Left forelimb (tissue), 1 donor: ENCODE measurements at regions not wholly inside any gene's neighbourhood (a gene's known extent, or its start where the extent isn't known, plus 50 kb on each side); places are given as distances from the start of the nearest gene placed in this dataset.

Experiments
- DNase-seq: peaks from one replicate; pipeline ENCODE4 v3.0.0-alpha.2; 2018; ENCODE audit warnings: low spot score

- DNase-seq, result no peak
Measured at GRCh38 chr4:25528391-25528790, 127.3 kb upstream of the SLC34A2 start.

GRCh38 chr4:25531272-25531671 lies 124.4 kb upstream of the SLC34A2 start:
- no peak for DNase-seq

- DNase-seq, result no peak
Measured at GRCh38 chr4:25532591-25532990, 123.1 kb upstream of the SLC34A2 start.

GRCh38 chr4:25533256-25533655 lies 122.4 kb upstream of the SLC34A2 start:
- no peak for DNase-seq

- no peak for DNase-seq
Measured at GRCh38 chr4:25535278-25535677, 120.4 kb upstream of the SLC34A2 start.

GRCh38 chr4:25535701-25536473 lies 119.8 kb upstream of the SLC34A2 start:
- no peak for DNase-seq

GRCh38 chr4:25536564-25537320 lies 118.9 kb upstream of the SLC34A2 start:
- no peak for DNase-seq

GRCh38 chr4:25538430-25538829 lies 117.2 kb upstream of the SLC34A2 start:
- no peak for DNase-seq

- no peak for DNase-seq
Measured at GRCh38 chr4:25539241-25539640, 116.4 kb upstream of the SLC34A2 start.

- no peak for DNase-seq
Measured at GRCh38 chr4:25540734-25541133, 114.9 kb upstream of the SLC34A2 start.

GRCh38 chr4:25547343-25547742 lies 108.3 kb upstream of the SLC34A2 start:
- DNase-seq, result no peak

GRCh38 chr4:25549413-25549812 lies 106.2 kb upstream of the SLC34A2 start:
- no peak for DNase-seq

- DNase-seq, result no peak
Measured at GRCh38 chr4:25550376-25551030, 105.1 kb upstream of the SLC34A2 start.

GRCh38 chr4:25551605-25552004 lies 104.0 kb upstream of the SLC34A2 start:
- no peak for DNase-seq

GRCh38 chr4:25552580-25553271 lies 102.9 kb upstream of the SLC34A2 start:
- DNase-seq, result no peak

- DNase-seq, result no peak
Measured at GRCh38 chr4:25559508-25559907, 96.1 kb upstream of the SLC34A2 start.

- DNase-seq, result no peak
Measured at GRCh38 chr4:25560605-25561004, 95.0 kb upstream of the SLC34A2 start.

GRCh38 chr4:25563071-25563564 lies 92.5 kb upstream of the SLC34A2 start:
- DNase-seq, result no peak

GRCh38 chr4:25564836-25565235 lies 90.8 kb upstream of the SLC34A2 start:
- DNase-seq, result no peak

GRCh38 chr4:25567253-25567652 lies 88.4 kb upstream of the SLC34A2 start:
- DNase-seq, result no peak

- DNase-seq, result no peak
Measured at GRCh38 chr4:25569716-25570115, 85.9 kb upstream of the SLC34A2 start.

GRCh38 chr4:25575611-25576010 lies 80.0 kb upstream of the SLC34A2 start:
- DNase-seq, result no peak
